Naive thymus-derived CD8-positive, alpha-beta T cell (primary cell): ENCODE measurements at regions not wholly inside any gene's neighbourhood (a gene's known extent, or its start where the extent isn't known, plus 50 kb on each side); places are given as distances from the start of the nearest gene placed in this dataset.
A peak's percentile ranks its signal among the peaks of the same experiment; 100 is the strongest.
"Not testable (repeated sequence)": the region's sequence is repeated elsewhere in the genome, so short reads cannot be mapped to it uniquely, and the experiment has no call there.

Source experiments
- ATAC-seq, 2 donors: fragments of 150-1000 bp; cut with Tn5 transposase in 1 of 2; sonication (Bioruptor Pico), chemical (Tn5 transposase) in 1 of 2; 1 replicate in 1 of 2; 2 replicates in 1 of 2; pipeline ENCODE4 v1.10.0; 2021; ENCODE audit warnings: mild to moderate bottlenecking in 2 of 2, moderate library complexity in 2 of 2
- POLR2A ChIA-PET: fragments of 350-600 bp; sonication (Branson Sonifier 250); formaldehyde crosslinking; loops from one replicate; lab custom pipeline; 2021; ENCODE audit warnings: antibody characterized with exemption; lab: Charles Lee
- DNase-seq, 10 donors: peaks; one replicate each; pipeline versions ENCODE4 v3.0.0 to v3.0.0-alpha.2; 2020 to 2022
- H3K27ac Mint-ChIP-seq, 10 donors: one replicate each; pipeline ENCODE4 v1.8.0; 2020 to 2022; ENCODE audit warnings: mild to moderate bottlenecking in 10 of 10, mixed read lengths in 10 of 10, moderate library complexity in 4 of 10, inconsistent platforms in 1 of 10
- H3K27me3 Mint-ChIP-seq, 5 donors: one replicate each; pipeline ENCODE4 v1.8.0; 2021 to 2022; ENCODE audit warnings: mixed read lengths in 5 of 5
- H3K36me3 Mint-ChIP-seq, 3 donors: one replicate each; pipeline ENCODE4 v1.8.0; 2020 to 2022; ENCODE audit warnings: mixed read lengths in 3 of 3, mild to moderate bottlenecking in 2 of 3, inconsistent platforms in 1 of 3
- H3K4me1 Mint-ChIP-seq, 4 donors: one replicate each; pipeline ENCODE4 v1.8.0; 2021 to 2022; ENCODE audit warnings: mixed read lengths in 4 of 4
- H3K4me3 Mint-ChIP-seq, 10 donors: one replicate each; pipeline ENCODE4 v1.8.0; 2020 to 2022; ENCODE audit warnings: mild to moderate bottlenecking in 10 of 10, mixed read lengths in 10 of 10, moderate library complexity in 6 of 10, inconsistent platforms in 1 of 10
- H3K9me3 Mint-ChIP-seq, 9 donors: one replicate each; pipeline ENCODE4 v1.8.0; 2020 to 2022; ENCODE audit warnings: mixed read lengths in 9 of 9, mild to moderate bottlenecking in 3 of 9, inconsistent platforms in 1 of 9, moderate library complexity in 1 of 9

DNA sequence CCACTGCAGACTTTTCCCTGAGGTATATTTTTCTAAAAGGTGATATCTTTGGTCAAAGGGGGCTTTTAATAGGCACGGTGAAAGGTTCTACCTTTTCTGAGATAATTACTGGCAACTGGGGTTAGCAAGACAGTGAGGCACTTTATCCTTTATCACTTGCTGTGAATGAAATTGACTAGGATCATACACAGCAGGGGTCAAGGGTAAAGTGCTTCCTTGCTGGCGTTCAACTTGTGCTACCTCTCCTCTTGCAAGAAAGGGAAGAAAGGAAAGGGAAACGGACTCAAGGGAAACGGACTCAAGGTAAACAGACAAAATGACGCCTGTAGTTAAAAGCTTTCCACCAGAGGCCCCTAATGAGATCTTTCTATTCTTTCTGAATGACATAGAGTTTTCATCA, 78.6 kb upstream of the RAPGEF2 start:
- POLR2A ChIA-PET, result no interaction called here
- Mint-ChIP-seq H3K36me3 (no peaks in the 10 kb centered on the region), H3K27me3 (peaks cover 0 to 7% (median 2%) of the 10 kb centered on the region in 5 donors), H3K4me3 (no peak overlapping the region), H3K9me3 (no peaks in the 10 kb centered on the region), H3K27ac (no peak overlapping the region), H3K4me1 (no peaks in the 10 kb centered on the region)
- no peak for ATAC-seq
- DNase-seq, result no peak

DNA sequence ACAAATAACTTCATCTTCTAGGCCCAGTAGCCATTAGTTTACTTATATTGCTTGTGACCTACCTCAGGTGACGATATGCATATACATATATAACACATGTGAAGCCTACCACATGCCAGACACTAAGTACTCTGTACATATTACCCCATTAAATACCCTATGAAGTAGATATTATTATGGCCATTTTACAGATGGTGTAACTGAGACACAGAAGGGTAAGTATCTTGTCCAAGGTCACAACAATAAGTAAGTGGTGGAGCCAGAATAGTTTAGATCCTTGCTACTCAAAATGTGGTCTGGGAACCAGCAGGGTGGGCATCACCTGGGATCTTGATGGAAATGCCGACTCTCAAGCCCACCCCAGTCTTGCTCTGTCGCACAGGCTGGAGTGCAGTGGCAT, 78.1 kb upstream of the RAPGEF2 start:
- Mint-ChIP-seq H3K27me3 (peaks cover 0 to 2% (median 0%) of the 10 kb centered on the region in 5 donors), H3K4me1 (no peaks in the 10 kb centered on the region), H3K4me3 (no peak overlapping the region), H3K36me3 (no peaks in the 10 kb centered on the region), H3K27ac (no peak overlapping the region), H3K9me3 (no peaks in the 10 kb centered on the region)
- no peak for DNase-seq
- ATAC-seq, result no peak
- POLR2A ChIA-PET, result no interaction called here

DNA sequence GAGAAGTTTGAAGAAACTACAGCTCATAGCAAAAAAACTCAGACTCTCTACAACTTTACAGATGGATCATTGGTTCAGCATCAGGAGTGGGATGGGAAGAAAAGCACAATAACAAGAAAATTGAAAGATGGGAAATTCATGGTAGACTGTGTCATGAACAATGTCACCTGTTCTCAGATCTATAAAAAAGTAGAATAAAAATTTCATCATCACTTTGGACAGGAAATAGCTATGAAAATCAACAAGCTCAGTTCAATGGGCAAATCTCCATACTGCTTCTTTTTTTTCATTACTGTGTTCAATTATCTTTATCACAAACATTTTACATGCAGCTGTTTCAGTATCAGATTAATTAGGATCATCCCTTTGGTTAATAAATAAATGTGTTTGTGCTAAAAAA, 76.5 kb upstream of the RAPGEF2 start:
- Mint-ChIP-seq H3K36me3 (no peaks in the 10 kb centered on the region), H3K27ac (no peak overlapping the region)
- POLR2A ChIA-PET, result no interaction called here

DNA sequence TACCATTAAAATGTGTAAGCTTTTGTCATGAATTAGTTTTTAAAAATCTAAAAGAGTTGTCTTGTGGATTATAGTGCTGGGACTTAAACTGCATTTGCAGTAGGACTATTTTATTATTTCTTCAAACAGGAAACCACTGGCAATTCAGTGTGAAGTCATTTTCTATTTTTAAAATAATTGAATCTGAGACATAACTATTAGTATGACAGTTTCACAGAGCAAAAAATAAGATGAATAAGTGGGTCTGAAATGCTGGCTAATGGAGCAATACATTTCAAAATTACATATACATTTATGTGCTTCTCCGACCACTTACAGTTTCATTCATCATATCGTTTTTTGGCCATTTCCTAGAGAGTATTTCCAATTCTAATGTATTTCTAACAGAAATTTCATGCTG, 75.3 kb upstream of the RAPGEF2 start:
- Mint-ChIP-seq H3K36me3 (no peaks in the 10 kb centered on the region), H3K9me3 (no peaks in the 10 kb centered on the region), H3K4me1 (no peaks in the 10 kb centered on the region), H3K27me3 (peaks cover 0 to 8% (median 7%) of the 10 kb centered on the region in 5 donors), H3K4me3 (no peak overlapping the region), H3K27ac (no peak overlapping the region)
- ATAC-seq (no peak), DNase-seq (no peak)
- POLR2A ChIA-PET, result no interaction called here

More for the DNA sequence above, 76.5 kb upstream of the RAPGEF2 start:
- H3K4me1 Mint-ChIP-seq, result no peaks in the 10 kb centered on the region
- DNase-seq (no peak), ATAC-seq (no peak)
- H3K9me3 Mint-ChIP-seq, result no peaks in the 10 kb centered on the region
- no peak overlapping the region for H3K4me3 Mint-ChIP-seq
- H3K27me3 Mint-ChIP-seq, result peaks cover 0 to 6% (median 4%) of the 10 kb centered on the region in 5 donors

DNA sequence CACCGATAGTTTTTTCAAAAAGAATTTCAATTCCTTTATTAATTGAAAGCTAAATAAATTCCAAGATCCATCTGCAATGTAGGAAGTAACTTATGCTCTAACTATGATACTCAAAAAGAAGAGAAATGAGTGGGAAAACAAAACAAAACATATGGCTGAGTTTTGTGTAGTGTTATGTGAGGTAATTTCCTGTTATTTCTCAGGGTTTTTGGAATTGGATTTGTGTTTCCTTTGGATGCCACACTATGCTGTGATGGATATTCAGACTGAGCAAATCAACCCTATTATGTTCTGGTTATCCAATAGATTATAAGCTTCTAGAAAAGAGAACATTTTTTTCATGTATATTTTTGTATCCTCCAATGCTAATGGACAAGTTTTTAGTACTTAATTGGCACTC, 73.4 kb upstream of the RAPGEF2 start:
- POLR2A ChIA-PET, result no interaction called here
- ATAC-seq (no peak), DNase-seq (no peak)
- Mint-ChIP-seq H3K4me1 (no peaks in the 10 kb centered on the region), H3K27me3 (peaks cover 0 to 10% (median 7%) of the 10 kb centered on the region in 5 donors), H3K36me3 (no peaks in the 10 kb centered on the region), H3K27ac (no peak overlapping the region), H3K4me3 (no peak overlapping the region), H3K9me3 (no peaks in the 10 kb centered on the region)

DNA sequence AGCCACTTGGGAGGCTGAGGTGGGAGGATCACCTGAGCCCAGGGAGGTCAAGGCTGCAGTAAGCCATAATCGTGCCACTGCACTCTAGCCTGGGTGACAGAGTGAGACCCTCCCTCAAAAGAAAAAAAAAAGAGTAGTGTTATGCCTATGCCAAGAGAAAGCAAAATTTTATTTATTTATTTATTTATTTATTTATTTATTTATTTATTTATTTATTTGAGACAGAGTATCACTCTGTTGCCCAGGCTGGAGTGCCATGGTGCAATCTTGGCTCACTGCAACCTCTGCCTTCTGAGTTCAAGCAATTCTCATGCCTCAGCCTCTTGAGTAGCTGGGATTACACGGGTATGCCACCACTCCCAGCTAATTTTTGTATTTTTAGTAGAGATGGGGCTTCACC, 72.6 kb upstream of the RAPGEF2 start:
- H3K4me3 Mint-ChIP-seq, ATAC-seq, DNase-seq, H3K27me3 Mint-ChIP-seq, POLR2A ChIA-PET, H3K9me3 Mint-ChIP-seq, H3K27ac Mint-ChIP-seq, H3K36me3 Mint-ChIP-seq, H3K4me1 Mint-ChIP-seq: not testable (repeated sequence)

DNA sequence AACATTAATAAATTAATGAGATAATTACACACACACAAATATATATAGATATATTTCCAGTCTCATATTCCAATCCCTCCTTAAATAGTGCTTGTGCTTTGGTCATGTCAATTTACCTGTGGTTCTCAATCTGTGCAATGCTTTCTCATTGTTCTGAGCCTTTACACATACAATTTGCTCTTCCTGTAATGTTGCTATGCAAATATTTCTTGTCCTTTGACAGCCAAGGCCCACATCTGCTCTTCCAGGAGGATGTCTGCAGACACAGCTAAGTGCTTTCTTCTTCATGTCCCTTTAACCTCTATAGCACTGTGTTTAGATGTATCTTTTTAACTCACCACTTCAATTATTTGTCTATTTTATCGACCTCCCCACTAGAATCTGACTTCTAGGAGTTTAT, 67.3 kb upstream of the RAPGEF2 start:
- H3K27ac Mint-ChIP-seq, result no peak overlapping the region
- H3K27me3 Mint-ChIP-seq, result peaks cover 0 to 17% (median 9%) of the 10 kb centered on the region in 5 donors
- no peaks in the 10 kb centered on the region for H3K36me3 Mint-ChIP-seq
- DNase-seq, result no peak
- POLR2A ChIA-PET, result no interaction called here
- no peaks in the 10 kb centered on the region for H3K4me1 Mint-ChIP-seq
- H3K9me3 Mint-ChIP-seq, result no peaks in the 10 kb centered on the region
- H3K4me3 Mint-ChIP-seq, result no peak overlapping the region
- ATAC-seq, result no peak

DNA sequence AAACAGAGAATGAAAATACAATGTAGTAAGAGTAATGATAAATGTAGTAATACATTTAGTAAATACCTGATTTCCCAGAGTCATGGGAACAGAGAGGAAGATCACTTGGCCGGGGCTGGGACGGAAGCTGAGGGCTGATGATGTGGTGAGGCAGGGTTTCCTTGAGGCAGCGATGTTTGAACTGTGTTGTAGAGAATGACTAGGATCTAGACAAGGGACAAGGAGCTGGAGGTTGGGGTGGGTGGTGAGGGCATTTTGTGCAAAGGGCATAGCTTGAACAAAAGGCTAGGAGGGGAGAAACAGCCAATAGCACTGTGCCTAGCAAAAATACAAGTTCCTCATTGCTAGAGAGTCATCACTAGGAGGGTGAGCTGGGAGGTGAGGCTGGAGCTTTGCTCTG, 64.3 kb upstream of the RAPGEF2 start:
- no peak overlapping the region for H3K4me3 Mint-ChIP-seq
- no peaks in the 10 kb centered on the region for H3K36me3 Mint-ChIP-seq
- ATAC-seq (no peak), DNase-seq (no peak)
- peaks cover 8 to 27% (median 16%) of the 10 kb centered on the region in 5 donors for H3K27me3 Mint-ChIP-seq
- POLR2A ChIA-PET, result no interaction called here
- H3K4me1 Mint-ChIP-seq, result no peaks in the 10 kb centered on the region
- peak overlapping the region in 1 of 10 donors; percentile 15 for H3K27ac Mint-ChIP-seq
- no peaks in the 10 kb centered on the region for H3K9me3 Mint-ChIP-seq

DNA sequence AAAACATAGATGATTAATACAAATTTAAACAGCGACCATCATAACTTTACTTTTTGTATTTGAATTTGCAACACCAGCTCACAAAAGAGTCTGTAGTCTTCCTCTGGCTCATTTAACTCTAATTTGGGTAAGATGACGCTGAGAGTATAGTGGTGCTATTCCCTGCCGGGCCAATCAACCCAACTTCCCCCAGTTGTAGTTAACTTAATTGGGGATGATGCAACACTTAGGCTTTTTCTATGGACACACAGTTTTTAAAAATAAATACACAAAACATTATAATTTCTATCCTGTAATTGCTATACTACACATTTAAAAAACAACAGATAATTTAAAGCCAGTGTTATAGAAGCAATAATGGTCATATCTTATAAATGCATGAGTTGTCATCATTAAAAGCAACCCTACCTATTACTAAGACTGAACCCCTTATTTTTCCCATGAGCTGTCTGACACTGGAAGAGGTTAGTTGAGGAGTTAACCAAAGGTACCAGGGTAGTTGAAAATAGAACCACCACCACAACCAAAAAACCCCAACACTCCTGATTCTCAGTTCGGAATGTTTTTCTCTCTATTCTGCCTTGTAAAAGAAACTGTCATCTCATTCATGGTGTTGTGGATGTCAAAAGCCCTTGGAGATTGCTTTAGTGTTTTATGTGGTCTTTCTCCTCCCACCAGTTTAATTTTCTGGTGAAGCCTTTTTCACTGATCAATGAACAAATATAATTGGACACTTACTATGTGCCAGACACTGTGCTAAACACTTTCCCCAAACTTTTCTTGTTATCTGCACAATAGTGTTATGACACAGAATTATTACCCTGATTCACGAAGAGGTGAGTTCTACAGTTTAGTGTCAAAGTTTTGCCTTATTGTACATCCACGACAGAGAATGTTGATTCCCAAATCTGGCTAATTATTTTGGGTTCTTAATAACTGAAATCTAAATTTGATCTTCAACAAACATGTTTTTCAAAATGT, 61.5 kb upstream of the RAPGEF2 start:
- Mint-ChIP-seq H3K4me3 (no peak overlapping the region), H3K36me3 (no peaks in the 10 kb centered on the region), H3K9me3 (no peaks in the 10 kb centered on the region), H3K27ac (no peak overlapping the region), H3K4me1 (no peaks in the 10 kb centered on the region), H3K27me3 (peaks cover 9 to 31% (median 17%) of the 10 kb centered on the region in 5 donors)
- no peak for DNase-seq
- no peak for ATAC-seq
- POLR2A ChIA-PET, result no interaction called here

DNA sequence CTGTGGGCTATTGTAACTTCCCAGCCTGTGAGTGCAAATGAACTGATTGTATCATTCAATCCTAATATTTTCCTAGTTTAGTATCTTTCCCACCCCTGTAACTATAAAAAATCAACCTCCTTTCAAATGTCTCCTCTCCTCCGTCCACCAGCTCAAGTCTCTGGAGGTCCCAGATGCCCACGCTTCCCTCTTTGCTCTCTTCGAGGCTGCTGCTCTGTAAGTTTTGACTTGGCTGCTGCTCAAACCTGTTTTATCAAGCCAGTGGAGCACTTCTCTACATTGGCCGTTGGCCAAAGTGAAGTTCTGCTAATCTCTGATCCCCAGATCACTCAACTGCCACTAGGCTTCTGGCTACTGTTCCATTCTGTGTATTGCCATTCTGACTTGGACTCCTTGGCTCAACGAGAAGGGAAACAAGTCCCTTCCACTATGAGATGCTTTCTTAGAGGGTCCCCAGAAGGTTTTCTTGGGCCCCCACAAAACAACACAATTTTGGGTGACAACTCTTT, 60.7 kb upstream of the RAPGEF2 start:
- Mint-ChIP-seq H3K36me3 (no peaks in the 10 kb centered on the region), H3K4me3 (no peak overlapping the region), H3K4me1 (no peaks in the 10 kb centered on the region), H3K27ac (peak overlapping the region in 1 of 10 donors; percentile 57), H3K27me3 (peaks cover 5 to 31% (median 17%) of the 10 kb centered on the region in 5 donors), H3K9me3 (no peaks in the 10 kb centered on the region)
- ATAC-seq, result no peak
- POLR2A ChIA-PET, result no interaction called here
- DNase-seq, result no peak

DNA sequence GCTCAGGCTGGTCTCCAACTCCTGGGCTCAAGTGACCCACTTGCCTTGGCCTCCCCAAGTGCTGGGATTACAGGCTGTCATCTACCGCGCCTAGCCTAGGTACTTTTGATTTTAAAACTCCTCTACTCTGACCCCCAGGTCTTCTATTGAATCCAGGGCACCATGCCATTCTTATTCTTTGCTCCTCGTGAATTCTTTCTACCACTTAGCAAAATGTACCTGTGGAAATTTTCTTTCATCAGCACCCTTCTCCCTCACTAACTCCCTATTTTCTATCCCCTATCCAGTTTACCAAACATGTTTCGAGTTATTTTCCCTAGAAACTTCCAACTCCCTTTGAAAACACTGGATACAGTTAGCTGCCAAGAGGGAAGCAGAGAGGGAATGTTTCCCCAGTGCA, 60.0 kb upstream of the RAPGEF2 start:
- no peak overlapping the region for H3K27ac Mint-ChIP-seq
- no peak for ATAC-seq
- no peaks in the 10 kb centered on the region for H3K4me1 Mint-ChIP-seq
- no peak overlapping the region for H3K4me3 Mint-ChIP-seq
- peaks cover 5 to 31% (median 17%) of the 10 kb centered on the region in 5 donors for H3K27me3 Mint-ChIP-seq
- POLR2A ChIA-PET, result no interaction called here
- no peaks in the 10 kb centered on the region for H3K36me3 Mint-ChIP-seq
- DNase-seq, result no peak
- H3K9me3 Mint-ChIP-seq, result no peaks in the 10 kb centered on the region

DNA sequence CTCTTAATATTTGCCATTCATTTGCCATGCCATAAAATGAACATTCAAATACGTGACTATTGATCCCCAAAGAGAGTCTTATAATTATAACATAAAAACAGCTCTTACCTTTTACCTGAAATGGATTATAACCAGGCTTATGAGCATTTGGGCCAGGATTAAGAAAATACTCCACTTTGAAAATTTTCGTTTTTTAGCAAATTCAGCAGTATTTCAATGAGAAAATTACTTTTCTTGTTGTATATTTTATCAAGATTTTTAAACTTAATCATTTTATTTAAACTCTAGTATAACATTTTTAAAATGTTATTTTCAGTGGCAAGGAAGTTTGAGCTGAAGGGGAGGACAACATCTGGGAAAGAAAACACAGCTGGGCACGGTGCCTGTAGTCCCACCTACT, 59.0 kb upstream of the RAPGEF2 start:
- Mint-ChIP-seq H3K27ac (no peak overlapping the region), H3K4me1 (no peaks in the 10 kb centered on the region), H3K4me3 (no peak overlapping the region), H3K27me3 (peaks cover 5 to 31% (median 14%) of the 10 kb centered on the region in 5 donors), H3K36me3 (no peaks in the 10 kb centered on the region), H3K9me3 (no peaks in the 10 kb centered on the region)
- DNase-seq, result no peak
- no peak for ATAC-seq
- POLR2A ChIA-PET, result no interaction called here

DNA sequence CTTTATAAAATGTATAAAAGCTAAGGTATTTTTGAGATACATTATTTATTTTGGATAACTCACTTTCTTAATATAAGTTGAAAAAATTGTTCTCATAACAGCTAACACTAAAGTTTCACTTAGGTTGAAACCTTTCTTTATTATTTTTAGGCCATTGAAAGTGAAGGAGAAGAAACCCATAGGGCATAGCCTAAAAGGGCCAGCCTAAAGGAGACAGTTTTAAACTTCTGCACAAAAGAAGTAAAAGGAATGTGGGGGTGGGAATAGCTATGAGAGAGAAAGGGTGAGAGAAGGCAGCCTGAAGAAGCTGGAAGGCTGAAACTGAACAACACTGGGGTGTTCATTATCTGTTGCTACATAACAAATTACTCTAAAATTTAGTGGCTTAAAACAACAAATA, 57.6 kb upstream of the RAPGEF2 start:
- DNase-seq, result no peak
- no peak overlapping the region for H3K27ac Mint-ChIP-seq
- H3K27me3 Mint-ChIP-seq, result peaks cover 5 to 31% (median 17%) of the 10 kb centered on the region in 5 donors
- no peaks in the 10 kb centered on the region for H3K4me1 Mint-ChIP-seq
- H3K9me3 Mint-ChIP-seq, result no peaks in the 10 kb centered on the region
- H3K36me3 Mint-ChIP-seq, result no peaks in the 10 kb centered on the region
- no peak for ATAC-seq
- no peak overlapping the region for H3K4me3 Mint-ChIP-seq
- POLR2A ChIA-PET, result no interaction called here
